D721Med (cell line): ENCODE measurements at regions not wholly inside any gene's neighbourhood (a gene's known extent, or its start where the extent isn't known, plus 50 kb on each side); places are given as distances from the start of the nearest gene placed in this dataset.
"Not testable (repeated sequence)": the region's sequence is repeated elsewhere in the genome, so short reads cannot be mapped to it uniquely, and the experiment has no call there.

Source experiments
- DNase-seq: peaks from one replicate; pipeline ENCODE4 v3.0.0; 2011; ENCODE audit warnings: low spot score; ENCODE audit not compliant: insufficient read length
- FAIRE-seq: peaks from 2 replicates; lab custom pipeline; 2011; peaks lifted over from hg19 to GRCh38; lab: Jason Lieb, UNC
- TF ChIP-seq, protein P1 (sequence below): IDR thresholded peaks from 2 replicates; pipeline ENCODE4 v1.5.1; 2012; ENCODE audit warnings: mild to moderate bottlenecking, control low read depth; ENCODE audit not compliant: insufficient read depth; ENCODE audit errors: missing control alignments

DNA sequence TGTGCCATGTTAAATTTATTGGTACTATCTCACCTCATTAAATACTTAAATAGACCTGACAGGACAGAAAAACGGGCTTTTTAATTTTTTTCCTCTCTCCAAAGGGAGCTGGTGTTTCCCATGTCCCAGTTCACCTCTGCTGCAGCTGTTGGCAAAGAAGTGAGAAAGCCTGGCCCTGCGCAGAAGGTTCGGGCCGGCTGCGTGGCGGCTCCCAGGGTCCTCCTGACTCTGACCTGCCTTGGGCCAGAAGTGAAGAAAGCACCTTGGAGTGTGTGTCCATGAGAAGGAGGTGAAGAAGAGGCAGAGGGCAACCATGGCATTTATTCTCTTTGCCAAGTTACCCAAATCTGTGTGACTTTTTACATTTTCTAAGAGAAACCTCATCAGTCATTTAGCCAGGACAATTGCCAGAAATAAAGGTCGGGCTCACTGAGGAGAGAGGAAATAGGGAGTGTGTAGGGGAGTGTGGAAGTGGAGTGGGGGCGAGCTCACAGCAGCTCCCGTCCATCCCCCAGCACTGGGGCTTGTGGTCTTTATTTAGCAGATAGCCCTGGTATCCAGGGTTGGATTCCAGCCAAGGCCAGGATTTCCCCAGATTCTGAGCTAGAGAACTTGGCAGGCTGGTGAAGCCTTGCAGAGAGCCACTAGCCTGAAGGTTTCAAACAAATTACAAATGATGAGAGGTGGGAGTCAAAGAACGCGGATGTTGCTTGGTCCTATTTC, 102.4 kb upstream of the CADM1 start:
- DNase-seq: no peak
- FAIRE-seq: no peak
- TF ChIP-seq, protein P1, sequence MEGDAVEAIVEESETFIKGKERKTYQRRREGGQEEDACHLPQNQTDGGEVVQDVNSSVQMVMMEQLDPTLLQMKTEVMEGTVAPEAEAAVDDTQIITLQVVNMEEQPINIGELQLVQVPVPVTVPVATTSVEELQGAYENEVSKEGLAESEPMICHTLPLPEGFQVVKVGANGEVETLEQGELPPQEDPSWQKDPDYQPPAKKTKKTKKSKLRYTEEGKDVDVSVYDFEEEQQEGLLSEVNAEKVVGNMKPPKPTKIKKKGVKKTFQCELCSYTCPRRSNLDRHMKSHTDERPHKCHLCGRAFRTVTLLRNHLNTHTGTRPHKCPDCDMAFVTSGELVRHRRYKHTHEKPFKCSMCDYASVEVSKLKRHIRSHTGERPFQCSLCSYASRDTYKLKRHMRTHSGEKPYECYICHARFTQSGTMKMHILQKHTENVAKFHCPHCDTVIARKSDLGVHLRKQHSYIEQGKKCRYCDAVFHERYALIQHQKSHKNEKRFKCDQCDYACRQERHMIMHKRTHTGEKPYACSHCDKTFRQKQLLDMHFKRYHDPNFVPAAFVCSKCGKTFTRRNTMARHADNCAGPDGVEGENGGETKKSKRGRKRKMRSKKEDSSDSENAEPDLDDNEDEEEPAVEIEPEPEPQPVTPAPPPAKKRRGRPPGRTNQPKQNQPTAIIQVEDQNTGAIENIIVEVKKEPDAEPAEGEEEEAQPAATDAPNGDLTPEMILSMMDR: no peak

DNA sequence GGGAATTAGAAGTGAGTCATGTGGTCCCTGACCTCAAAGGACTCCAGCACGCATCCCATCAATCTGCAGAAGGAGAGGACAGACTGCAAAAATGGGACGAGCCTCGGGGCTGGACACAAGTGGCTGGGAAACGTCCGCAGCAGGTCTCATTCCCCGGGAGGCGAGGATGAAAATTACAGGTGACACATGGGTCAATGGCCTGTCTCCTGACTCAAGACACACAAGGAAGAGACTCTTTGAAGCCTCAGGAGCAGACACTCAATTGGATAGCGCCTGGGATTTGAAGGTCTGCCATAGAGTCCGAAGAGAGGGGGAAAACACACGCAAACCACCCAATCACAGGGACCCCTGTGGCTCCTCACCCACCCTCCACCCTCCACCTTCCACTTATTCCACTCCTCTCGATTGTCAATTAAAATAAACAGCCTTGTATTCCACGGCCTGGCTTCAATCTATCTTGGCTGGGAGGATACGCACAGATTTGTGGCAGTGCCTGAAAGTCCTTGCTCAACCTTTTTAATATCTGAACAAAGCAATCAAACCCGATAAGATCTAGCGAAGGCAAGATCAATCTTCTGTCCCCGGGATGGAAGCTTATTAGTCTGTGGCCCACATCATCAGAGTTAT, 101.8 kb upstream of the CADM1 start:
- FAIRE-seq (no peak), DNase-seq (no peak)
- TF ChIP-seq, protein P1: no peak

DNA sequence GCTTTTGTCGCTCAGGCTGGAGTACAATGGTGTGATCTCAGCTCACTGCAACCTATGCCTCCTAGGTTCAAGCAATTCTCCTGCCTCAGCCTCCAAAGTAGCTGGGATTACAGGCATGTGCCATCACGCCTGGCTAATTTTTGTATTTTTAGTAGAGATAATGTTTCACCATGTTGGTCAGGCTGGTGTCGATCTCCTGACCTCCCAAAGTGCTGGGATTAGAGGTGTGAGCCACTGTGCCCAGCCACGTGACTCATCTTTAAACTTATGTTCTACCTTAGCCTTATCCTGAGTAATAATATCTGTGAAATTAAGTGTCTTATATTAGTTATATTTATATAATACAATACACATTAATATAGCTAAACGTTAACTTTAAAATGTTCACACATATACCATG, 101.2 kb upstream of the CADM1 start:
- not testable (repeated sequence) for FAIRE-seq, DNase-seq

DNA sequence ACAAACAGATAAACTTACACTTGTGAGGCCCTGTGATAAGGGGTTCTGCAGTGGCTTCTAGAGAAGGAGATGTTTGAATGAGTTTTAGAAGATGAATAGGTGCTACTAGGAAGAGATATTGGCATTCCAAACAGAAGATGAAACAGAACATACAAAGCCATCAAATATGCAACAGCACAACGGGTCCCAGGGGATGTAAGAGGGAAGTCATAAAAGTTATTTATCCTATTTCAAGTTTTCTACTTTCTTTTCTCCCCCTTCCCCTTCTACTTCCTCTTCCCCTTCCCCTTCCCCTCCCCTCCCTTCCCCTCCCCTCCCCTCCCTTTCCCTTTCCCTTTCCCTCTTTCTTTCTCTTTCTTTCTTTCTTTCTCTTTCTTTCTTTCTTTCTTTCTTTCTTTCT, 94.9 kb upstream of the CADM1 start:
- FAIRE-seq (no peak), DNase-seq (no peak)
- TF ChIP-seq, protein P1: no peak

DNA sequence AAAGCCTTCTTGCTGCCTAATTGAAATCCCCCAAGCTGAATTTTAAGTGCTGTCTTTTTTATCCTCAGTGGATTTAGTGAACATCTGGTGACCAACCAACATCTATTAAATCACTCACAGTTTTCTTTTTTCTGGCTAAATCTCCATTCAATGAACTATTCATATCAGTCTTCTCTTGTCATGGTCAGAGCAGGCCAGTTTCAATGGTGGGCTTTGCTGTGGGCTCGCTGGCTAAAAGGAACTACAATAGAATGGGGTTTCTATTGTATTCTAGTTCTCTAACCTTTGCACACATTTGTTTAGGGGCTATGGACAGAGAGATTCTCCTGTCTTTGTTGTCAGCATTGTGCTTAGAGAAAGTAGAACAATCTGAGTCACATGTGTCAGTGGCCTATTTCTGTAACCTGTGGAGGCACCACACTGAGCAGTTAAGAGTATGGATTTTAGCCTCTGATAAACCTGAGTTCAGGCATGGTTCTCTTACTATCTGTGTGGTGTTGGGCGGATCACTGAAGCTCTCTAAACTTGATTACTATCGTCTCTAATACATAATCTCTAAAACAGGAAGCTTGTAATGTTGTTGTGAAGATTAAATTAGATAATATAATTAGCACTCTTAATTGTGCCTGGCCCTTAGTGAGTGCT, 94.2 kb upstream of the CADM1 start:
- DNase-seq: no peak
- no peak for FAIRE-seq
- TF ChIP-seq, protein P1: no peak

DNA sequence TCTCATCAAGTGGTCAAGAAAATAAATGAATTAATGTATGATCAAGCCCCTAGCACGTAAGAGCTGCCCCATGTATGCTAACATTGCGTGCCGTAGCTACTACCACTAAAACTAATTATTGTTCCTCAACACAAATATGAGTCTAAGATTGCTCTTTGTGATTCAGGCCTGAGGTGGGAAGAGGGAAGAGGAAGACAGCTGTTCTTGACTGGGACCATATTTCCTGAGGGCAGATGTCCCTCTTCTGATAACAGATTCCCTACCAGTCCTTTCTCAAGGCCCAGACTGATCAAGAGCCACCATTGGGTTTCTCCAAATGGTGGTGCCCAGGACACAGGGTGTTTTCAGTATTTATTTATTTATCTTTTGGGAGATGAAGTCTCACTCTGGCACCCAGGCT, 87.2 kb upstream of the CADM1 start:
- FAIRE-seq: no peak

DNA sequence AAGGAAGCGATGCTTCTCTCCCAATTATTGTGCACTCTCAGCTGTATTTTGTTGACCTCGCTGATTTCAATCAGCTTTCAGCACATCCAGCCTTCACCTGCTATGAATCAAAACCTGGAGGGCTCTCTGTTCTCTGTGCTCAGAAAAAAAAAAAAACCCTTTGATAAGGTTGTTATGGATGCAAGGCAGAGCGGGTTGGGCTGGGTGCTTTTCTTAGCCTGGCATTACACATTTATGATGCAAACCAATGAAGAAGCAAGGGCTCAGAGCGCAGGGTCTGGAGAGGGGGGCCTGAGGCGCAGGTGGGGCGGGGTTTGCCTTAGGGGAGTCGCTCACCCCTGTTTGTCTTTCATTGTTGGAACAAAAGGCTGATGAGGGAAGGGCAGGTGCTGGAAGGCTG, 86.0 kb upstream of the CADM1 start:
- DNase-seq (no peak), FAIRE-seq (no peak)
- TF ChIP-seq, protein P1: no peak

More for the DNA sequence above, 87.2 kb upstream of the CADM1 start:
- TF ChIP-seq, protein P1: no peak
- no peak for DNase-seq
